HCT116 (cell line): ENCODE measurements at regions not wholly inside any gene's neighbourhood (a gene's known extent, or its start where the extent isn't known, plus 50 kb on each side); places are given as distances from the start of the nearest gene placed in this dataset.

Experiments used
- ATAC-seq: fragments of 200-7000 bp; cut with Tn5 transposase; 2 replicates; pipeline ENCODE4 v1.9.1; 2020; ENCODE audit warnings: mild to moderate bottlenecking, moderate library complexity
- BruUV-seq: library from RNA; stranded (reverse); fragments of 400-500 nt; replicated peaks from 2 replicates; lab custom pipeline; 2021; lab: Mats Ljungman, UMichigan
- CTCF ChIA-PET: fragments of 300-600 bp; sonication (Branson Sonifier 250); formaldehyde crosslinking; loops from one replicate; lab custom pipeline; 2021; ENCODE audit warnings: antibody characterized with exemption; lab: Charles Lee
- POLR2A ChIA-PET: fragments of 300-600, 350-600 bp; sonication (Branson Sonifier 250); formaldehyde crosslinking; loops from one replicate; lab custom pipeline; 2021; ENCODE audit warnings: antibody characterized with exemption; lab: Charles Lee
- RAD21 ChIA-PET, 2 experiments: fragments of 300-600 bp; sonication (Branson Sonifier 250); formaldehyde crosslinking; loops; one replicate each; lab custom pipeline; 2023; ENCODE audit warnings: low total read pairs in 2 of 2; ENCODE audit not compliant: uncharacterized antibody in 2 of 2, unreplicated experiment in 2 of 2, low non-redundant PET in 1 of 2; lab: Charles Lee
- DNase-seq: peaks from one replicate; pipeline ENCODE4 v3.0.0-alpha.2; 2010; ENCODE audit warnings: low read depth, low spot score
- H2AFZ ChIP-seq: fragments of 200-600 bp; shearing (Covaris generic), sonication (generic); 2 replicates; pipeline ENCODE4 v1.6.1; 2017; ENCODE audit warnings: low read depth, mixed run types, mixed read lengths, antibody characterized with exemption, low read length; ENCODE audit not compliant: poor library complexity, severe bottlenecking
- H3K27ac ChIP-seq: 2 replicates; pipeline ENCODE4 v1.5.1; 2012; ENCODE audit warnings: low read depth, low read length
- H3K27me3 ChIP-seq: fragments of 200-600 bp; sonication (generic); 2 replicates; pipeline ENCODE4 v1.6.1; 2016; ENCODE audit warnings: mixed run types, low read length, mixed read lengths; ENCODE audit not compliant: insufficient read depth
- H3K36me3 ChIP-seq, 2 experiments: fragments of 200-500 bp in 1 of 2; fragments of 200-600 bp in 1 of 2; sonication (Bioruptor generic) in 1 of 2; sonication (generic) in 1 of 2; 2 replicates each; pipeline versions ENCODE4 v1.5.1 to v1.6.1; 2014 to 2016; ENCODE audit warnings: low read length in 2 of 2, inconsistent platforms in 1 of 2, mixed read lengths in 1 of 2, mixed run types in 1 of 2; ENCODE audit not compliant: insufficient read depth in 2 of 2, control insufficient read depth in 1 of 2
- H3K4me1 ChIP-seq, 2 experiments: fragments of 200-600 bp in 1 of 2; sonication (generic) in 1 of 2; 2 replicates each; pipeline versions ENCODE4 v1.5.1 to v1.6.1; 2012 to 2017; ENCODE audit warnings: low read length in 2 of 2, inconsistent platforms in 1 of 2, mild to moderate bottlenecking in 1 of 2, mixed read lengths in 1 of 2, mixed run types in 1 of 2, moderate library complexity in 1 of 2; ENCODE audit not compliant: insufficient read depth in 2 of 2, control insufficient read depth in 1 of 2
- H3K4me2 ChIP-seq: fragments of 200-600 bp; sonication (generic); 2 replicates; pipeline ENCODE4 v1.6.1; 2017; ENCODE audit warnings: mixed run types, low read length, mixed read lengths
- H3K4me3 ChIP-seq, 2 experiments: fragments of 200-600 bp in 1 of 2; sonication (generic) in 1 of 2; replicated peaks in 1 of 2; 2 replicates each; pipeline ENCODE4 v1.5.1; 2011 to 2016; ENCODE audit warnings: low read length in 2 of 2, control low read depth in 1 of 2, low read depth in 1 of 2, mild to moderate bottlenecking in 1 of 2, mixed read lengths in 1 of 2, mixed run types in 1 of 2
- H3K79me2 ChIP-seq: fragments of 200-600 bp; sonication (generic); 2 replicates; pipeline ENCODE4 v1.6.1; 2017; ENCODE audit warnings: mild to moderate bottlenecking, mixed run types, low read length, moderate library complexity, mixed read lengths; ENCODE audit not compliant: insufficient read depth
- H3K9ac ChIP-seq: fragments of 200-600 bp; sonication (generic); 2 replicates; pipeline ENCODE4 v1.6.1; 2016; ENCODE audit warnings: low read length, mixed read lengths
- H3K9me2 ChIP-seq: fragments of 200-600 bp; sonication (generic), shearing (Covaris generic); 2 replicates; pipeline ENCODE4 v1.6.1; 2017; ENCODE audit warnings: mixed run types, mild to moderate bottlenecking, moderate library complexity; ENCODE audit not compliant: insufficient read depth
- H3K9me3 ChIP-seq, 2 experiments: fragments of 200-500 bp in 1 of 2; fragments of 200-600 bp in 1 of 2; sonication (Bioruptor generic) in 1 of 2; sonication (generic) in 1 of 2; 2 replicates each; pipeline ENCODE4 v1.6.1; 2014 to 2017; ENCODE audit warnings: low read length in 2 of 2, mixed read lengths in 2 of 2, inconsistent platforms in 1 of 2, low read depth in 1 of 2, mild to moderate bottlenecking in 1 of 2, mixed run types in 1 of 2, moderate library complexity in 1 of 2; ENCODE audit not compliant: control insufficient read depth in 1 of 2, insufficient read depth in 1 of 2
- H4K20me1 ChIP-seq: fragments of 200-600 bp; sonication (generic), shearing (Covaris generic); 2 replicates; pipeline ENCODE4 v1.6.1; 2017; ENCODE audit warnings: mixed run types, mild to moderate bottlenecking, moderate library complexity; ENCODE audit not compliant: insufficient read depth
- CBX3 ChIP-seq: IDR thresholded peaks from 2 replicates; pipeline ENCODE4 v1.6.1; 2012; ENCODE audit warnings: low read depth
- EZH2 ChIP-seq: fragments of 200-600 bp; sonication (generic); IDR thresholded peaks from 2 replicates; pipeline ENCODE4 v1.6.1; 2017; ENCODE audit warnings: antibody characterized with exemption, mixed run types
- EZH2phosphoT487 ChIP-seq: fragments of 200-600 bp; IDR thresholded peaks from 2 replicates; pipeline ENCODE4 v1.6.1; 2018; ENCODE audit warnings: antibody characterized with exemption, borderline replicate concordance
- RAD21 ChIP-seq: IDR thresholded peaks from 2 replicates; pipeline ENCODE4 v1.6.1; 2012; ENCODE audit warnings: low read depth, mild to moderate bottlenecking
- REST ChIP-seq: IDR thresholded peaks from 2 replicates; pipeline ENCODE4 v1.6.1; 2012; ENCODE audit warnings: low read depth
- YY1 ChIP-seq: IDR thresholded peaks from 2 replicates; pipeline ENCODE4 v1.6.1; 2011; ENCODE audit warnings: low read length, low read depth, moderate library complexity, mild to moderate bottlenecking; ENCODE audit not compliant: insufficient replicate concordance; ENCODE audit errors: extremely low read depth
- ZBTB33 ChIP-seq: IDR thresholded peaks from 2 replicates; pipeline ENCODE4 v1.6.1; 2011; ENCODE audit warnings: mild to moderate bottlenecking, low read length, moderate library complexity; ENCODE audit not compliant: insufficient replicate concordance; ENCODE audit errors: extremely low read depth
- intact Hi-C: fragments of 100-400 bp; cut with micrococcal nuclease; formaldehyde crosslinking; loops from 2 replicates; pipeline ENCODE4 v1.10.0; 2022
- TF ChIP-seq, protein P1 (sequence below), 3 experiments: fragments of 200-600 bp in 1 of 3; sonication (generic) in 1 of 3; IDR thresholded peaks in 2 of 3; conservative IDR thresholded peaks in 1 of 3; 2 replicates each; pipeline ENCODE4 v1.5.1; 2012 to 2017; ENCODE audit warnings: low read depth in 2 of 3, low read length in 2 of 3, antibody characterized with exemption in 1 of 3, borderline replicate concordance in 1 of 3, control low read depth in 1 of 3, mild to moderate bottlenecking in 1 of 3, mixed read lengths in 1 of 3, mixed run types in 1 of 3, moderate library complexity in 1 of 3; ENCODE audit not compliant: insufficient read depth in 1 of 3

GRCh38 chr4:146114066-146114465 is 61.5 kb upstream of the LSM6 start:
- Histone ChIP-seq H4K20me1 (no peaks in the 10 kb centered on the region), H3K4me2 (no peak overlapping the region), H3K9ac (no peak overlapping the region), H3K9me2 (no peaks in the 10 kb centered on the region), H3K9me3 (no peaks in the 10 kb centered on the region), H3K27ac (no peak overlapping the region), H2AFZ (no peak overlapping the region), H3K79me2 (no peaks in the 10 kb centered on the region), H3K4me3 (no peak overlapping the region), H3K27me3 (no peaks in the 10 kb centered on the region), H3K4me1 (no peaks in the 10 kb centered on the region), H3K36me3 (no peaks in the 10 kb centered on the region)
- no TSS peak for BruUV-seq
- intact Hi-C loops: no loop called here
- CTCF ChIA-PET: no interaction called here
- RAD21 ChIA-PET: no interaction called here
- DNase-seq (no peak), ATAC-seq (no peak)
- TF ChIP-seq, protein P1, sequence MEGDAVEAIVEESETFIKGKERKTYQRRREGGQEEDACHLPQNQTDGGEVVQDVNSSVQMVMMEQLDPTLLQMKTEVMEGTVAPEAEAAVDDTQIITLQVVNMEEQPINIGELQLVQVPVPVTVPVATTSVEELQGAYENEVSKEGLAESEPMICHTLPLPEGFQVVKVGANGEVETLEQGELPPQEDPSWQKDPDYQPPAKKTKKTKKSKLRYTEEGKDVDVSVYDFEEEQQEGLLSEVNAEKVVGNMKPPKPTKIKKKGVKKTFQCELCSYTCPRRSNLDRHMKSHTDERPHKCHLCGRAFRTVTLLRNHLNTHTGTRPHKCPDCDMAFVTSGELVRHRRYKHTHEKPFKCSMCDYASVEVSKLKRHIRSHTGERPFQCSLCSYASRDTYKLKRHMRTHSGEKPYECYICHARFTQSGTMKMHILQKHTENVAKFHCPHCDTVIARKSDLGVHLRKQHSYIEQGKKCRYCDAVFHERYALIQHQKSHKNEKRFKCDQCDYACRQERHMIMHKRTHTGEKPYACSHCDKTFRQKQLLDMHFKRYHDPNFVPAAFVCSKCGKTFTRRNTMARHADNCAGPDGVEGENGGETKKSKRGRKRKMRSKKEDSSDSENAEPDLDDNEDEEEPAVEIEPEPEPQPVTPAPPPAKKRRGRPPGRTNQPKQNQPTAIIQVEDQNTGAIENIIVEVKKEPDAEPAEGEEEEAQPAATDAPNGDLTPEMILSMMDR (IDR thresholded peaks at IDR 0.05 in 2 of 3, conservative IDR thresholded peaks at IDR 0.05 in 1 of 3; ENCODE audit: borderline replicate concordance in 1 of 3, insufficient read depth in 1 of 3, low read depth in 2 of 3, low read length in 2 of 3): no peak
- TF ChIP-seq ZBTB33 (no peak), RAD21 (no peak), CBX3 (no peak)
- TF ChIP-seq, all 23 proteins: peak for 0
- POLR2A ChIA-PET: interaction anchor here (1.5 kb wide), 1 partner anchor 10 kb away, joined by 3 read pairs; no protein-coding TSS in a partner anchor

GRCh38 chr4:146113171-146113570 is 62.3 kb upstream of the LSM6 start:
- no peak overlapping the region for H3K27ac ChIP-seq
- ChIA-PET POLR2A (interaction anchor here (1.5 kb wide), 1 partner anchor 11 kb away, joined by 3 read pairs; no protein-coding TSS in a partner anchor), RAD21 (no interaction called here), CTCF (no interaction called here)
- H2AFZ ChIP-seq: no peak overlapping the region
- no peaks in the 10 kb centered on the region for H3K36me3 ChIP-seq
- no peak overlapping the region for H3K9ac ChIP-seq
- no peaks in the 10 kb centered on the region for H3K9me3 ChIP-seq
- no peak for DNase-seq
- H3K27me3 ChIP-seq: no peaks in the 10 kb centered on the region
- no peaks in the 10 kb centered on the region for H4K20me1 ChIP-seq
- no peaks in the 10 kb centered on the region for H3K4me1 ChIP-seq
- no peak for ATAC-seq
- H3K9me2 ChIP-seq: no peaks in the 10 kb centered on the region
- H3K79me2 ChIP-seq: no peaks in the 10 kb centered on the region
- intact Hi-C loops: no loop called here
- no peak overlapping the region for H3K4me3 ChIP-seq
- BruUV-seq: no TSS peak
- no peak overlapping the region for H3K4me2 ChIP-seq
- no peak for TF ChIP-seq EZH2
- no peak for TF ChIP-seq EZH2phosphoT487
- TF ChIP-seq, protein P1 (IDR thresholded peaks at IDR 0.05 in 2 of 3, conservative IDR thresholded peaks at IDR 0.05 in 1 of 3; ENCODE audit: borderline replicate concordance in 1 of 3, insufficient read depth in 1 of 3, low read depth in 2 of 3, low read length in 2 of 3): no peak
- TF ChIP-seq YY1: no peak
- no peak for TF ChIP-seq REST
